Thyroid gland (tissue), 4 donors: ENCODE measurements at regions not wholly inside any gene's neighbourhood (a gene's known extent, or its start where the extent isn't known, plus 50 kb on each side); places are given as distances from the start of the nearest gene placed in this dataset.

Experiments used
- CTCF ChIP-seq, 6 experiments: fragments of 200-600 bp in 3 of 6; fragments of 450-650 bp in 3 of 6; sonication (generic) in 3 of 6; IDR thresholded peaks; one replicate each; pipeline ENCODE4 v1.5.1; 2016 to 2019; ENCODE audit warnings: antibody characterized with exemption in 6 of 6, mild to moderate bottlenecking in 2 of 6, inconsistent platforms in 1 of 6, moderate library complexity in 1 of 6
- POLR2A ChIP-seq, 2 donors: fragments of 450-650 bp; IDR thresholded peaks; one replicate each; pipeline ENCODE4 v1.6.1; 2017; ENCODE audit warnings: antibody characterized with exemption in 2 of 2, mild to moderate bottlenecking in 2 of 2, moderate library complexity in 1 of 2

DNA sequence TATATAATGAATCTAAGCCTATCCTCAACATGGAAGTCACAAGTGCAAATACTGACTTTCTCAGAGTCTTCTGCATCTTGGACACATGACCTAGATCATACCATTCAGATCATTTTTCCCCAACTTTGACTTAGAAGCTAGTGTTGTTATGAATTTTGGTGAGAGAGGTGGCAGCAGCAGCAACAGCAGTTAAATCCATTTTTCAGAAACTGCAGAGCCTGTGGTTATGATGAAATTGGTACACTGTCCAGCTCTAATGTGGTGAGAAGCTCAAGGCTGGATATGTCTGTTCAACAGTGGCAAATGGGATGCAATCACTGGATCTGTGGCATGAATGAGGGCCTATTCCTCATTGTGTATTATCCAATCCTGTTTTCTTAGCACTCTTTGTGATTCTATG lies 290.1 kb upstream of the SATB1 start:
- TF ChIP-seq CTCF (IDR thresholded peaks at IDR 0.05) (no peak), POLR2A (IDR thresholded peaks at IDR 0.05) (no peak)
